ENCODE measurements at regions not wholly inside any gene's neighbourhood (a gene's known extent, or its start where the extent isn't known, plus 50 kb on each side); places are given as distances from the start of the nearest gene placed in this dataset.

- no peak for DNase-seq (ENCODE audit: low read depth in 2 of 2, low spot score in 1 of 2)
These were observed 575.9 kb downstream of the IRS1 start for GRCh38 chr2:226223704-226224103.

DNA sequence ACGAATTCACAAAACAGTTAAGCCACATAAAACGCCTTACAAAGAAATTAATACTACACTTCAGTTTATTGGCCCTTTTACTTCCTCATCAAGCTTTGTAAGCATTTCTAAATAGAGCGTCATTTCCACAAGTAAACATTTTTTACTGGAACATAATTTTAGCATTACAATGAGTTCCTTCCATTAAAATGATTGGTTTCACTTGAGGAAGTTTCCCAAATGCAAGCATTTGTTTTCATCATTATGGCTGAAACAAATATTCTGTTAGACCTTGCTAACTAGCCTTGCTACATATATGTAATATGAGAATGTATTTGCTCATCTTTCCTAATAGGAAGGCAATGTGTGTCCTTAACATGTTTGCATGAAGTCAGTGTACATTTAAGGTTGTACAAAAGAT, 579.1 kb downstream of the IRS1 start:
- no peak for DNase-seq (ENCODE audit: low read depth in 2 of 2, low spot score in 1 of 2)

GRCh38 chr2:226217191-226217590, 582.4 kb downstream of the IRS1 start:
- no peak for DNase-seq (ENCODE audit: low read depth in 2 of 2, low spot score in 1 of 2)

DNA sequence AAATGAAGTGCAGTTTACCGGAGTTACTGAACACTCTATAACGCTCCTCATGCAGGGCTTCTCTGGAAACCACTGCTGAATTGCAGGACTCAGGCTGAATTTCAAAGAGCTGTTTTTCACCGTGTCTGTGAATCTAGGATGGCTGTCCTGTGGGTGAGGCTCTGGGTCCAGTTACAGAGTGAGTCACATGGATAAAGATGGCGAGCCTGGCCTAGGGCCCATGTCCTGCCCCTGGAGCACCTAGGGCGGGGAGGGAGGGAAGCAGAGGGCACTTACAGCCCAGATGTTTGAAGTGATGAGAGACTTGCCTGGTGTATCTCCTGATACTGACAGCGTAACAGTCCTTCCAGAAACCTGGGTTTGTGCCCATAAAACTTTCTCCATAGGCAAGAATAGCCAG, 583.0 kb downstream of the IRS1 start:
- DNase-seq (ENCODE audit: low read depth in 2 of 2, low spot score in 1 of 2): no peak

DNA sequence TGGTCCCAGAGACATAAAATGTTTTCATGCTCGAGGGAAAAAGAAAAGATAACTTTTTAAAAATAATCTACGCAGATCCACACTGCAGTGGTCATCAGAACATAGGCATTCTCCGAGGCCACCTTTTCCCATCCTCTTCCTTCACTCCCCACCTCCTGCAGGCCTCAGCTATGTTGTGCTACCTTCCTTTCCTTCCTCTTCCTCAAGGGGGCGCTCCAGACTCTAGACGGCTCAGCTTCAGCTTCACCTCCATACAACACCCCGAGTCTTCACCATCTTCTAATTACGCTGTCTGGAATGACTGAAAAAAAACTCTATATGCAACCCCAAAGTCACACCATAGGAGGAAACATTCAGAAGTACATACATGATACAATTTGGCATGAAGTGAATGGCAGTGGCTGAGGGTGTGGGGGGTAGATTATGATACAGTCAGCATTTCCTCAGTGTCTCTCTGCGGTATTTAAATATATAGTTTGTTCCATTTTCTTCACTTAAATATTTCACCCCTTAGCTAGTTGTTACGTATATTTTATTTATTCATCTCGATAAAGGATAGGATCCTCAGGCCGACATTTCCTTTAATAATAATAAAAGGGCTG, 583.6 kb downstream of the IRS1 start:
- DNase-seq (ENCODE audit: low read depth in 2 of 2, low spot score in 1 of 2): peak in 1 of 2 donors; percentile 24

- DNase-seq (ENCODE audit: low read depth in 2 of 2, low spot score in 1 of 2): no peak
These were observed 585.9 kb downstream of the IRS1 start for GRCh38 chr2:226213717-226214116.

DNA sequence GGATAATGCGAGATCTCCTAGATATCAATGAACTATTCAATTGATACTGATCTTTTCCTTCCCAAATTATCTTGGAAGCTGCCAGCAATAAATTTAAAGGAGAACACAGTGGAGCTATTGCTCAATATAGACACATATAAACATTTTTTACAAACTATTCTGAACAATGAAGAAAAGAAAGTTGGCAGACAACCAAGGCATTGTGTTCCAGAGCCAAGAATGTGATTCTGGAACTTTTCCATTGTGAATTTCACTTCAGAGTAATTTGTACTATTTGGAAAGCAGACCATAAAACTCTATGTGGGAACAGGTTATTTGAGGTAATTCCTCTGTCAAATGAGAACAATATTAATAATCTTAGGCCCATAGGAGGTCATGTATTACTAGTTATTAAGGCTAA, 588.2 kb downstream of the IRS1 start:
- no peak for DNase-seq (ENCODE audit: low read depth in 2 of 2, low spot score in 1 of 2)

DNA sequence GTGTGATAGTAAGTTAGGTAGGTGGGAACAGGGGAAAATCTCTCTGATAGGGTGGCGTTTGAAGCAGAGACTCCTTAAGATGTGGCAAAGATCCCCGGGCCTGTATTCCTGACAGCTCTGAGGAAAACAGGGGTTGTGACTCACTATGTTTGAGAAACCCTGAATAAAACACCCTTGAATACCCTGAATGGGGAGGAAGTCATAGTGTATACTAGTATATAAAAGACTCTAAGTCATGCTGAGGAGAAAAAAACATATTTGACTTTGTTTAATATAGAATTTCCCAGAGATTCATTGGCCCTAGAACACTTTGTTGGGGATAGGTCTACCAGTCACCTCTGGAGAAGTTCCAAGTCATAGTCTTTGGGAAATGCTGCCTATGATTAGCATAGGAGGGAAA, 590.9 kb downstream of the IRS1 start:
- DNase-seq (ENCODE audit: low read depth in 2 of 2, low spot score in 1 of 2): no peak

DNA sequence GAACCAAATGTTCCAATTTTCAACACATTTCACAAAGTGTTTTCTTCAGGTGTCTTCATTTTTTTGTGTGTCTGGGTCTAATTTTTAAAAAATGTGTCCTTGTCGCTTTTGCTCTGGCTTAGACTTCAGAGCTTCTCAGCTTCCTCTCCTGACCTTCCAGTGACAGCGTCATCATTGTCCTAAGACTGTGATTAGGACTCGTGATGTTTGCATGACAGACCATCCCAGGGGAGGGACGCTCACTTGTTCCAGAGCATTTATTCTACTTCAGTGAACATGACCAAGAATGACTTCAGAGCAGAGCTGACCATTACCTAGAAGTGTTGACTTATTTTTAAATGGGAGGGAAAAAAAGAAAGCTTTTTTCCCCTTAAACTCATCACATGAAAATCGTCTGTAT, 591.9 kb downstream of the IRS1 start:
- DNase-seq (ENCODE audit: low read depth in 2 of 2, low spot score in 1 of 2): no peak

DNA sequence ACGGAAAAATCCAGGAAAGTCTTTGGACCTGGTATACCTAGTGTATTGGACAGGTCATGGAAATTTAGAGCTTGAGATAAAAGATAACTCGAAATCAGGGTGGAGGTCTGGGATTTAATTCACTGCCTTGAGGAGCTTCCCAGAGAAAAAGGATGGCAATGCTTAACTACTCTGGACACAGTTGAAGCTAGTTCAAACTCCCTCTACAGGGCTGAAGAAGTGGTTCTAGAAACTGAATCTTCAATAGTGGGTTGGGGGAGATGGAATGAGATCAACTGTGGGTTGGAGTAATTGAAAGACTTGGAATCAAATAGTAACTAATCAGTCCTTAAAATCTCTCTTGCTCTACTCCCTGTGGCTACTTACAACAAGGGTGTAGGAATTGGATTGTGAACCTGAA, 600.1 kb downstream of the IRS1 start:
- DNase-seq (ENCODE audit: low read depth in 2 of 2, low spot score in 1 of 2): no peak

GRCh38 chr2:226198956-226199355, 600.7 kb downstream of the IRS1 start:
- DNase-seq (ENCODE audit: low read depth in 2 of 2, low spot score in 1 of 2): no peak

GRCh38 chr2:226190479-226191252, 609.0 kb downstream of the IRS1 start:
- DNase-seq (ENCODE audit: low read depth in 2 of 2, low spot score in 1 of 2): no peak

DNA sequence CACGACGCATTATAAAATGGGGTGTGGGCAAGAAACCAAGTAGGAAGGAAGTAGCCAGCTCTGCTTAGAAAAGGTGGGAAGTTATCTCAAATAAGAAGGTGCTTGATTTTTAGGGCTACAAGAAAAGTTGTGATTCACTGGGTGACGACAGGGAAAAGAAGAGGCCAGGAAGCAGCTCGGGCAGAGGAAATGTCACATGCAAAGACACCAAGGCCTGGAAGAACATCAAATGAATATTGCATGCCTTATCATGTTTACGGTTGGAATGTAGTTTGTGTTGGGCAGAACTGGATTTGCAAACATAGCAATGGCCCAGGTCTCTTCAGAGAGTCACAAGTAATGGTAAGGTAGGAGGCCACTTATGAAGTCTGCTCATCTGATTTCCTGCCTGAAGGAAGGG, 610.6 kb downstream of the IRS1 start:
- DNase-seq (ENCODE audit: low read depth in 2 of 2, low spot score in 1 of 2): no peak

- DNase-seq (ENCODE audit: low read depth in 2 of 2, low spot score in 1 of 2): no peak
These were observed 612.0 kb downstream of the IRS1 start for GRCh38 chr2:226187616-226188015.

GRCh38 chr2:226187156-226187555, 612.5 kb downstream of the IRS1 start:
- DNase-seq (ENCODE audit: low read depth in 2 of 2, low spot score in 1 of 2): no peak

GRCh38 chr2:226185616-226186211, 613.9 kb downstream of the IRS1 start:
- no peak for DNase-seq (ENCODE audit: low read depth in 2 of 2, low spot score in 1 of 2)

GRCh38 chr2:226184940-226185615, 614.5 kb downstream of the IRS1 start:
- DNase-seq (ENCODE audit: low read depth in 2 of 2, low spot score in 1 of 2): no peak

- DNase-seq (ENCODE audit: low read depth in 2 of 2, low spot score in 1 of 2): no peak
These were observed 615.1 kb downstream of the IRS1 start for GRCh38 chr2:226184540-226184939.

DNA sequence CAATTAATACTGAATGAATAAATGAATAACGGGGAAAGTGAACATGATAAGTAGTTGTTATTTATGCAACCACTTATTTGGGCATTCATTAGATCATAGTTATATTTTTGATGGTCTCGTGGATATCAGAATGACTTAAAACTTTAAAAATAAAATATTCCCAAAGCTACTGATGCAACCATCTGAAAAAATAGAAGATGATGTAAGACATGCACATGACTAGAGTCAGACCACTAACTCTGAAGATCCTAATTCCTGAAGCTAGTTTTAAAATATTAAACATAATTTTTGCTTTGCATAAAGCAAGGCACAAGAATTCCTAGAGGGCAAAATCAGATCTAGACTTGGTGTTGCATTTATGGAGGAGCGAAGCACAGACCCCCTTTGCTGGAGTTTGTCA, 616.1 kb downstream of the IRS1 start:
- no peak for DNase-seq (ENCODE audit: low read depth in 2 of 2, low spot score in 1 of 2)

DNA sequence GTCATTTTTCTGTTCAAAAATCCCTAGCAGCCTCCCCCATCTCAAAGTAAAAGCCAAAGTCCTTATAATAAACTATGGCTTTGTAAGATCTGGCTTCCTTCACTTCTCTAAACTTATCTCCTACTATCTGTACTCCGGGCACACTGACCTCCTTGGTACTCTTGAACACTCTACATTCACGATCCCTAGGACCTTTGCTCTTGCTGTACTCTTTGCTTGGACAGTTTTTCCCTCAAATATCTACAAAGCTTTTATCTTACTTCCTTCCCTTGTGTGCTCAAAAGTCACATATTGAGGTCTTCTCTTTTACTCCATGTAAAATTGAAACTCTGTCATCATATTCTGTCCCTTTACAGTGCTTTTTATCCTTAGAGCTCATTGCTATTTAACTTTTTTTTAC, 616.6 kb downstream of the IRS1 start:
- DNase-seq (ENCODE audit: low read depth in 2 of 2, low spot score in 1 of 2): no peak

GRCh38 chr2:226181909-226182308, 617.7 kb downstream of the IRS1 start:
- no peak for DNase-seq (ENCODE audit: low read depth in 2 of 2, low spot score in 1 of 2)

DNA sequence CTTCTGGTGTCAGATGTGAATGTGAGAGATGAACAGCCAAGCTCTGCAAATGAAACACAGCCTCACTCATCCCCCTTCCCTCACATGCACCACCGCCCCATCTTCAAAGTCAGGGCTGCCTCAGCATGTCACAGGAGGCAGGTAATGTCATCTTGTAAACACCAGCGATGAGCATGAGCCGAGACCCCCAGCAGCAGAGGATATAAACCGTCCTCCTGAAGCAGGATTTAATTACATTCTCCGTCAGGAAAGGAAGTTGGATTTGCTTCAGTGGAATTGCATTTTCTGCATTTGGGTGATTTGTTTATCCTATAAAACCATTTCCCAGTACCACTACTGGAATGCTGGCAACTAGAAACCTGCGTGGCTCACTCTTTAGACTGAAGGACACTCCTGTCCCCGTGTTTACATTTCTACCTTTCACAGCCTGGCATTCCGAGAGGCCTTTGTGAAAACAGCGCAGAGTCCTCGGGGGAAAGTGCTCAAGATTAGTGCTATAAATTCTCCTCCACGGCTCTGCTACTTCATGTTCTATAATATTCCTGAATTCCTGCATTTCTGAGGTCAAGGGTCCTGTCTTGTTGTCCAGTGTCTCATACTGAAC, 619.2 kb downstream of the IRS1 start:
- DNase-seq (ENCODE audit: low read depth in 2 of 2, low spot score in 1 of 2): no peak
